ENCODE measurements at regions not wholly inside any gene's neighbourhood (a gene's known extent, or its start where the extent isn't known, plus 50 kb on each side); places are given as distances from the start of the nearest gene placed in this dataset.
"Not testable (repeated sequence)": the region's sequence is repeated elsewhere in the genome, so short reads cannot be mapped to it uniquely, and the experiment has no call there.

DNA sequence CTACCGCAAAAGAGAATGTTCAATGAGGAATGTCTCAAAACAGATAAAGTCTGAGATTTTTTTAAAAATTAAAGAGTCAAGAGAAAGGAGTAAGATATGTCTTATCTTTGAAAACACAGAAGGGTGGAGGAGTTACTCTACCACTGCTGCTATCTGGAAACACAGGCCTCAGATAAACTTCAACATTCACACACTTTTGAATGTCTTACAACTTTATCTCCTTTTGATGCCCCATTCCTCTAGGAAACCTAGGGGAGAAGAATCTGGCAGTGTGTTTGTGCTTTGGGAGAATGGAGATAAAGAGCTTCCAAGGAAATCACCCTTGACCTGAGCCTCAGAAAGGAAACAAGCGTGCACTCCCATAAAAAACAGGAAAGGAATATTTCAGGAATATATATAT, 468.2 kb downstream of the PLOD2 start:
- POLR2A ChIA-PET: no interaction called here
- TF ChIP-seq, protein P1, sequence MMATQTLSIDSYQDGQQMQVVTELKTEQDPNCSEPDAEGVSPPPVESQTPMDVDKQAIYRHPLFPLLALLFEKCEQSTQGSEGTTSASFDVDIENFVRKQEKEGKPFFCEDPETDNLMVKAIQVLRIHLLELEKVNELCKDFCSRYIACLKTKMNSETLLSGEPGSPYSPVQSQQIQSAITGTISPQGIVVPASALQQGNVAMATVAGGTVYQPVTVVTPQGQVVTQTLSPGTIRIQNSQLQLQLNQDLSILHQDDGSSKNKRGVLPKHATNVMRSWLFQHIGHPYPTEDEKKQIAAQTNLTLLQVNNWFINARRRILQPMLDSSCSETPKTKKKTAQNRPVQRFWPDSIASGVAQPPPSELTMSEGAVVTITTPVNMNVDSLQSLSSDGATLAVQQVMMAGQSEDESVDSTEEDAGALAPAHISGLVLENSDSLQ (IDR thresholded peaks at IDR 0.05): no peak
- TF ChIP-seq TARDBP (IDR thresholded peaks at IDR 0.05) (no peak), FOXA1 (IDR thresholded peaks at IDR 0.05) (no peak), SP1 (IDR thresholded peaks at IDR 0.05) (no peak), FOXK2 (IDR thresholded peaks at IDR 0.05) (no peak), LEF1 (IDR thresholded peaks at IDR 0.05; ENCODE audit: borderline replicate concordance) (no peak), FOXM1 (IDR thresholded peaks at IDR 0.05; ENCODE audit: borderline replicate concordance) (no peak), L3MBTL2 (conservative IDR thresholded peaks at IDR 0.05) (no peak), SUZ12 (IDR thresholded peaks at IDR 0.05) (no peak), ZNF384 (IDR thresholded peaks at IDR 0.05) (no peak)
- CTCF ChIA-PET: no interaction called here
- no peak for DNase-seq (ENCODE audit: extremely low spot score)

DNA sequence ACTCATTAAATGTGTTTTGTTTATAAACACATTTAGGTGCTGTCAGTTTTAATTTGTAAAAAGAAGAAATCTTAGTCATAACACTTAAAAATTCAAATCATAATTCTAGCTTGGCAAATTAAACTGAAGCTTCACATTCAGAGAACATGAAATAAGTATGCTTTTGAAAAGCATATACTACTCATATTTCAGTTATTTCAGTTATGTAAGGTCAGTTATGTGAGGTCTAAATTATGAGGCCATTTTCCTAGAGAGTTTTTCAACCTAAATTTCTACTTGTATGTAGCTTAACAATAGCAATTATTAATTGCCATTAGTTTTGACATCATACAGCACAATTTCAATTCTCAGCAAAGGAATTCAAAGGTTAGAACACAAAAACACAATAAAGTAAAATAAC, 465.0 kb downstream of the PLOD2 start:
- ChIA-PET POLR2A (no interaction called here), CTCF (no interaction called here)
- TF ChIP-seq BHLHE40 (IDR thresholded peaks at IDR 0.05; ENCODE audit: borderline replicate concordance) (no peak), TARDBP (IDR thresholded peaks at IDR 0.05) (no peak), NFRKB (IDR thresholded peaks at IDR 0.05) (no peak), L3MBTL2 (conservative IDR thresholded peaks at IDR 0.05) (no peak), SP1 (IDR thresholded peaks at IDR 0.05) (no peak), FOXK2 (IDR thresholded peaks at IDR 0.05) (no peak)
- TF ChIP-seq, protein P1 (IDR thresholded peaks at IDR 0.05): no peak
- DNase-seq (ENCODE audit: extremely low spot score): no peak

DNA sequence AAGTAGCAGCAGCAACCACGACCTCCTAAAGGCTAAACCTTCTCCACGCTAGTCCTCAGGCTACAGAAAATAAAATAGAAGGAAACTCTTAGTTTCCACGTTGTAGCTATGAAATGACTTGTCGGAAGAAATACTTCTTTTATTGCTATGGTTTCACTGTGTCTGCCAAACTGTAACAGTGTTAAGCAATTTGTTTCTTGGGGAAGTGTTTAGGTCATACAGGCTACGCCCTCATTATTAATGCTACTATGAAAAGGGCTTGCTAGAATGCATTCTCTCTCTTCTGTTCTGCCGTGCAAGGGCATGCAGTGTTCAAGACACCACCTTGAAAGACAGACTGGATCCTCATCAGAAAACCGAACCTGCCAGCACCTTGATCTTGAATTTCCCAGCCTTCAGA, 462.7 kb downstream of the PLOD2 start:
- ChIA-PET CTCF (no interaction called here), POLR2A (no interaction called here)

DNA sequence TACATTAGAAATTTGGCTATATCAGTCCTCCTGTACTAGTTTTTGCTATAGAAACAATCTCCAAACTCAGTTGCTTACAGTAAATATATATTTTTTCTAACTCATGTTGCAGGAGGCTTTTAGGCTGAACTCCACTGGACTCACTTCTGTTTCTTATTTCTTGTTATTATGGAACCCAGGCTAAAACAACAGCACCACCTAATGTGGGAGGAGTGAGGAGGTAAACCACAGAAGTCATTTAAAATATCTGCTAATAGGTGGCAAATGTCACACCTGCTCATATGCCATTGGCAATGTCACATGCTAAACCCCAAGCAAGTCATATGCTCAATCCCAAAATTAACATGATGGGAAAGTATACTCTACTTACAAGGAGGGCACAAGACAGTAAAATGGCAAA, 462.2 kb downstream of the PLOD2 start:
- TF ChIP-seq L3MBTL2 (conservative IDR thresholded peaks at IDR 0.05): 0 out of 2 replicates have a peak, but pooled peaks have one; percentile 13
- TF ChIP-seq FOXM1 (IDR thresholded peaks at IDR 0.05; ENCODE audit: borderline replicate concordance): no peak
- no peak for DNase-seq (ENCODE audit: extremely low spot score)
- POLR2A ChIA-PET: no interaction called here
- CTCF ChIA-PET: no interaction called here

More for the DNA sequence above, 462.7 kb downstream of the PLOD2 start:
- TF ChIP-seq NFRKB (IDR thresholded peaks at IDR 0.05) (no peak), L3MBTL2 (conservative IDR thresholded peaks at IDR 0.05) (no peak), ELF4 (IDR thresholded peaks at IDR 0.05) (no peak), FOXA1 (IDR thresholded peaks at IDR 0.05) (no peak), TARDBP (IDR thresholded peaks at IDR 0.05) (no peak), FOXM1 (IDR thresholded peaks at IDR 0.05; ENCODE audit: borderline replicate concordance) (no peak), ARNT (IDR thresholded peaks at IDR 0.05) (no peak), HDGF (IDR thresholded peaks at IDR 0.05; ENCODE audit: borderline replicate concordance) (no peak), CTBP1 (IDR thresholded peaks at IDR 0.05; ENCODE audit: borderline replicate concordance) (no peak), SUZ12 (IDR thresholded peaks at IDR 0.05) (no peak), BHLHE40 (IDR thresholded peaks at IDR 0.05; ENCODE audit: borderline replicate concordance) (no peak), LEF1 (IDR thresholded peaks at IDR 0.05; ENCODE audit: borderline replicate concordance) (no peak)
- TF ChIP-seq, protein P1 (IDR thresholded peaks at IDR 0.05): no peak
- no peak for DNase-seq (ENCODE audit: extremely low spot score)

DNA sequence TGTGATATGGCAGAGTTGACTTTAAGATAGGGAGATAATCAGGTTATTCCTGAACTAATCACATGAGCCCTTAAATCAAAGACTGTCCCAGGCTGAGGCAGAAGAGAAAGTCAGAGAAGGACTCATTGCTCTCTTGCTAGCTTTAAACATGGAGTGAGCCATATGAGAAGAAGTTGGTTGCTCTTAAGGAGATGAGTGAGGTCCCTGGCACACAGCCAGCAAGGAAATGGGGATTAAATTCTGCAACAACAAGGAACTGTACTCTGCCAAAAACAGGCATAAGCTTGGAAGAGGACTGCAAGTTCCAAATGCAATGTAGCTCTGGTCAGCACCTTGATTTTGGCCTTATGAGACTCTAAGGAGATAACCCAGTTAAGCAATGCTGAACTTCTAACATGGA, 457.0 kb downstream of the PLOD2 start:
- CTCF ChIA-PET: no interaction called here
- DNase-seq (ENCODE audit: extremely low spot score): no peak

DNA sequence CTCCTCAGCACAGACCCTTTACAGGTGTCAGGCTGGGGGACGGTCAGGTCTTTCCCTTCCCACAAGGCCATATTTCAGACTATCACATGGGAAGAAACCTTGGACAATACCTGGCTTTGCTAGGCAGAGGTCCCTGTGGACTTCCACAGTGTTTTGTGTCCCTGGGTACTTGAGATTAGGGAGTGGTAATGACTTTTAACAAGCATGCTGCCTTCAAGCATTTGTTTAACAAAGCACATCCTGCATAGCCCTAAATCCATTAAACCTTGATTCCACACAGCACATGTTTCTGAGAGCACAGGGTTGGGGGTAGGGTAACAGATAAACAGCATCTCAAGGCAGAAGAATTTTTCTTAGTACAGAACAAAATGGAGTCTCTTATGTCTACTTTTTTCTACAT, 451.2 kb downstream of the PLOD2 start:
- POLR2A ChIA-PET; CTCF ChIA-PET; DNase-seq (ENCODE audit: extremely low spot score): not testable (repeated sequence)

More for the DNA sequence above, 457.0 kb downstream of the PLOD2 start:
- POLR2A ChIA-PET: no interaction called here
- TF ChIP-seq, protein P1 (IDR thresholded peaks at IDR 0.05): no peak
- no peak for TF ChIP-seq CTBP1 (IDR thresholded peaks at IDR 0.05; ENCODE audit: borderline replicate concordance)
- TF ChIP-seq FOXM1 (IDR thresholded peaks at IDR 0.05; ENCODE audit: borderline replicate concordance): no peak
- TF ChIP-seq FOXA1 (IDR thresholded peaks at IDR 0.05): no peak
- TF ChIP-seq L3MBTL2 (conservative IDR thresholded peaks at IDR 0.05): no peak
- no peak for TF ChIP-seq NFRKB (IDR thresholded peaks at IDR 0.05)
- TF ChIP-seq HDGF (IDR thresholded peaks at IDR 0.05; ENCODE audit: borderline replicate concordance): no peak
- no peak for TF ChIP-seq SP1 (IDR thresholded peaks at IDR 0.05)
- no peak for TF ChIP-seq ARNT (IDR thresholded peaks at IDR 0.05)
- no peak for TF ChIP-seq FOXK2 (IDR thresholded peaks at IDR 0.05)
- TF ChIP-seq ZNF384 (IDR thresholded peaks at IDR 0.05): no peak
- TF ChIP-seq TARDBP (IDR thresholded peaks at IDR 0.05): no peak
- no peak for TF ChIP-seq SUZ12 (IDR thresholded peaks at IDR 0.05)
- no peak for TF ChIP-seq BHLHE40 (IDR thresholded peaks at IDR 0.05; ENCODE audit: borderline replicate concordance)
- no peak for TF ChIP-seq ELF4 (IDR thresholded peaks at IDR 0.05)
- no peak for TF ChIP-seq LEF1 (IDR thresholded peaks at IDR 0.05; ENCODE audit: borderline replicate concordance)

DNA sequence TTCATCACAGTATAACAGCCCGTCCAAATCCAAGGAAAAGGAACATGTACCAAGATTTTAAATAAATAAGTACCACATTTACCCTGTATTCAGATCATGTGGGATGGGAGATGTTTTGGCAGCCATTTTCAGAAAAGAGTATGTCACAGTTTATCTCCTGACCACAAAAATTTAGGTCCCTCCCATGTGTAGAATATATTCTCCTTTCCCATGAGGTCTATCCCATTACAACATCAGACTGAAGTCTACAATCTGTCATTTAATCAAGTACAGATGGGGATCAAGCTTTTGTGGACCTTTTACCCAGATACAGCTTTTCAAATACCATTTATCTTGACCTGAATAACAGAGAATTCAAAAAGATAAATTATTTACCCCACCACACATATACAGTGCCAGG, 444.5 kb downstream of the PLOD2 start:
- no peak for TF ChIP-seq BHLHE40 (IDR thresholded peaks at IDR 0.05; ENCODE audit: borderline replicate concordance)
- TF ChIP-seq HDGF (IDR thresholded peaks at IDR 0.05; ENCODE audit: borderline replicate concordance): no peak
- no peak for TF ChIP-seq FOXA1 (IDR thresholded peaks at IDR 0.05)
- no peak for TF ChIP-seq LEF1 (IDR thresholded peaks at IDR 0.05; ENCODE audit: borderline replicate concordance)
- TF ChIP-seq ELF4 (IDR thresholded peaks at IDR 0.05): no peak
- no peak for TF ChIP-seq NFRKB (IDR thresholded peaks at IDR 0.05)
- TF ChIP-seq SP1 (IDR thresholded peaks at IDR 0.05): no peak
- TF ChIP-seq TARDBP (IDR thresholded peaks at IDR 0.05): no peak
- TF ChIP-seq ARNT (IDR thresholded peaks at IDR 0.05): no peak
- no peak for TF ChIP-seq FOXM1 (IDR thresholded peaks at IDR 0.05; ENCODE audit: borderline replicate concordance)
- no peak for TF ChIP-seq SUZ12 (IDR thresholded peaks at IDR 0.05)
- TF ChIP-seq, protein P1 (IDR thresholded peaks at IDR 0.05): no peak
- CTCF ChIA-PET: no interaction called here
- POLR2A ChIA-PET: no interaction called here
- no peak for DNase-seq (ENCODE audit: extremely low spot score)
